ENCODE measurements at regions not wholly inside any gene's neighbourhood (a gene's known extent, or its start where the extent isn't known, plus 50 kb on each side); places are given as distances from the start of the nearest gene placed in this dataset.

GRCh38 chr16:6427621-6428020 is 905.0 kb upstream of the RBFOX1 start:
- TF ChIP-seq, protein P1, sequence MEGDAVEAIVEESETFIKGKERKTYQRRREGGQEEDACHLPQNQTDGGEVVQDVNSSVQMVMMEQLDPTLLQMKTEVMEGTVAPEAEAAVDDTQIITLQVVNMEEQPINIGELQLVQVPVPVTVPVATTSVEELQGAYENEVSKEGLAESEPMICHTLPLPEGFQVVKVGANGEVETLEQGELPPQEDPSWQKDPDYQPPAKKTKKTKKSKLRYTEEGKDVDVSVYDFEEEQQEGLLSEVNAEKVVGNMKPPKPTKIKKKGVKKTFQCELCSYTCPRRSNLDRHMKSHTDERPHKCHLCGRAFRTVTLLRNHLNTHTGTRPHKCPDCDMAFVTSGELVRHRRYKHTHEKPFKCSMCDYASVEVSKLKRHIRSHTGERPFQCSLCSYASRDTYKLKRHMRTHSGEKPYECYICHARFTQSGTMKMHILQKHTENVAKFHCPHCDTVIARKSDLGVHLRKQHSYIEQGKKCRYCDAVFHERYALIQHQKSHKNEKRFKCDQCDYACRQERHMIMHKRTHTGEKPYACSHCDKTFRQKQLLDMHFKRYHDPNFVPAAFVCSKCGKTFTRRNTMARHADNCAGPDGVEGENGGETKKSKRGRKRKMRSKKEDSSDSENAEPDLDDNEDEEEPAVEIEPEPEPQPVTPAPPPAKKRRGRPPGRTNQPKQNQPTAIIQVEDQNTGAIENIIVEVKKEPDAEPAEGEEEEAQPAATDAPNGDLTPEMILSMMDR (IDR thresholded peaks at IDR 0.05 in 2 of 3, conservative IDR thresholded peaks at IDR 0.05 in 1 of 3; ENCODE audit: borderline replicate concordance in 1 of 3, insufficient read depth in 1 of 3, low read depth in 2 of 3, low read length in 2 of 3): no peak
- TF ChIP-seq RAD21 (IDR thresholded peaks at IDR 0.05; ENCODE audit: low read depth) (no peak), ZBTB33 (IDR thresholded peaks at IDR 0.05; ENCODE audit: extremely low read depth, insufficient replicate concordance, low read length) (no peak), EZH2 (IDR thresholded peaks at IDR 0.05) (no peak), EZH2phosphoT487 (IDR thresholded peaks at IDR 0.05; ENCODE audit: borderline replicate concordance) (no peak), MAX (IDR thresholded peaks at IDR 0.05) (no peak), SP1 (IDR thresholded peaks at IDR 0.05; ENCODE audit: low read depth) (no peak), POLR2A (IDR thresholded peaks at IDR 0.05; ENCODE audit: borderline replicate concordance, extremely low read depth, insufficient read depth, insufficient read length) (no peak), POLR2AphosphoS5 (IDR thresholded peaks at IDR 0.05; ENCODE audit: low read depth, low read length) (no peak), SIN3A (IDR thresholded peaks at IDR 0.05; ENCODE audit: low read depth) (no peak), FOSL1 (IDR thresholded peaks at IDR 0.05; ENCODE audit: low read depth) (no peak), TCF7L2 (IDR thresholded peaks at IDR 0.05; ENCODE audit: borderline replicate concordance, extremely low read depth, insufficient read depth, insufficient read length) (no peak), REST (IDR thresholded peaks at IDR 0.05; ENCODE audit: low read depth) (no peak)
